HG03571 (cell line): ENCODE measurements at regions not wholly inside any gene's neighbourhood (a gene's known extent, or its start where the extent isn't known, plus 50 kb on each side); places are given as distances from the start of the nearest gene placed in this dataset.

Source experiments
- ATAC-seq: cut with Tn5 transposase; IDR thresholded peaks from one replicate; pipeline ENCODE4 v1.9.1; 2021; ENCODE audit not compliant: unreplicated experiment

GRCh38 chr5:56692359-56693219 lies 122.8 kb upstream of the MAP3K1 start:
- no peak for ATAC-seq

DNA sequence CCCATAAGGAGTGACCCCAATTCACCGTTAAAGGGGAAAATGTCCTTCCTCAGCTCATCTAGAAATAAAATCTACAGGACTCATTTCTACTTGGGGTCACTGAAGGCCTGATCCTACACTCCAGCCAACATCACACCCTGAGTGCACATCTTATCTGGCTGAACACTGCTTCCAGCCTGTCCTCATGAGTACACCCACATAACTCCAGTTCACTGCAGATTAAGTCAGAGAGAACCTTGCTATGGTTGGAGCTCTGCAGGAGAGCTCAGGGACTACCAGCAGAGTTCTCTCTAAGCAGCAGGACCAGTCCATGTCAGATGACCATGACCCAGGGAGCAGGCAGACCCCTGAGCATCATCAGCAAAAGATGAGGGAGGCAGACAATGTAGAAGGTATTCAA lies 126.9 kb upstream of the MAP3K1 start:
- no peak for ATAC-seq

GRCh38 chr5:56686337-56687195 lies 128.8 kb upstream of the MAP3K1 start:
- ATAC-seq: peak; percentile 73

DNA sequence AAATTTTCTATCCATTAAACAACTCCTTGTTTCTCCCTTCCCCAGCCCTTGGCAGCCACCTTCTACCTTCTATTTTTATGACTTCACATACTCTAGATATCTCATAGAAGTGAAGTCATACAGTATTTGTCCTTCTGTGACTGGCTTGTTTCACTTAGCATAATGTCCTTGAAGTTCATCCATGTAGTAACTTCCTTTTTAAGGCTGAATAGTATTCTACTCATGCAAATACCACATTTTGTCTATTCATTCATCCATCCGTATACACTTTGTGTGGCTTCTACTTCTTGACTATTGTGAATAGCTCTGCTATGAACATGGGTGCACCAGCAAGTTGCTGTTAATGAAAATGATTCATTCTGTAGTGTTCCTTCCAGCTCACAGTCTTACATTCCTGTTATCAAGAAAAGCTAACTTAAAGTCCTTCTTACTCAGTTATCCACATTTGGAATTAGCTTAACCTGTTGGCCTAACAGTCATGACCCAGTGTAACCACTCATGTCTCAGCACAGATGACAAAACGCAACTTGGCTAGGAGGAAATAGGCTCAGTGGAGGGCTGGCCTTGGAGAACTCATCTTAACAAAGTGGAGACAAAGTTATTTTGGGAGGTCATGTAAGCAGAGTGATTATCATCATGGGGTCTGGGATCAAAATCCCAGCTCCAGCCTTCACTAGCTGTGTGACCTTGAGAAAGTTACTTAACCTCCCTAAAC lies 129.7 kb upstream of the MAP3K1 start:
- no peak for ATAC-seq

GRCh38 chr5:56684159-56684558 lies 131.2 kb upstream of the MAP3K1 start:
- no peak for ATAC-seq

DNA sequence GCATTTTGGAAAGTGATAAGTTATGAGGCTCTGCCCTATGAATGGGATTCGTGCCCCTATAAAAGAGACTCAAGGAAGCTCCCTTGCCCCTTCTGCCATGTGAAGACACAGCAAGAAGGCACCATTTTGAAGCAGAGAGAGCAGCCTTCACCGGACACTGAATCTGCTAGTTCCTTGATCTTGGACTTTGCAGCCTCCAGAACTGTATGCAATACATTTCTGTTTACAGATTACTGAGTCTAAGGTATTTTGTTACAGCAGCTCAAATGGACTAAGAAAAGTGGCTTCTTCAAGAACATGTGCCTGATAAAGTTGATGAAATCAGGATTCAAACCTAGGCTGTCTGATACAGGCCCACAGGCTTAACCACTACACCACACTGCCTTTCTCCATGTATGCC lies 131.6 kb upstream of the MAP3K1 start:
- no peak for ATAC-seq

DNA sequence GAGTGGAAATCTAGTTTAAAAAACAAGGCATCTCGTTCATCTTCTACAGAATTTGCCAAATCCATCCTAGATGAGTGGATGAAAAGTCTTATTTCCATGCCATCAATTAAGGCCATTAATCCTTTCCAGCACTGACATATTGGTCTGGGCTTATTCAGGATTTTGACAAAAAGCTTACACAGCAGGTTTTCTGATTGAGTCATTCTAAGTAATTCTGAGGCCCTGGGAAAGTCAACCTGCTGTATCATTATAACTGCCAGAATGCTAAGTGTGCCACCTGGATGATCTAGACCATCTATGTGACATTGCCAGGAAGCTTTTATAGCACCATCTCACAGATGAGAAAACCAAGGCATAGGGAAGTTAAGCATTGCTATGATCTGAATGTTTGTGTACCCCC lies 132.1 kb upstream of the MAP3K1 start:
- ATAC-seq: no peak

GRCh38 chr5:56681346-56681745 lies 134.0 kb upstream of the MAP3K1 start:
- no peak for ATAC-seq

- no peak for ATAC-seq
Observed at GRCh38 chr5:56680731-56681130, 134.6 kb upstream of the MAP3K1 start.

- ATAC-seq: no peak
Observed at GRCh38 chr5:56677690-56678305, 137.6 kb upstream of the MAP3K1 start.

GRCh38 chr5:56676091-56676768 lies 139.1 kb upstream of the MAP3K1 start:
- ATAC-seq: no peak

- ATAC-seq: no peak
Observed at GRCh38 chr5:56674441-56674840, 140.9 kb upstream of the MAP3K1 start.

DNA sequence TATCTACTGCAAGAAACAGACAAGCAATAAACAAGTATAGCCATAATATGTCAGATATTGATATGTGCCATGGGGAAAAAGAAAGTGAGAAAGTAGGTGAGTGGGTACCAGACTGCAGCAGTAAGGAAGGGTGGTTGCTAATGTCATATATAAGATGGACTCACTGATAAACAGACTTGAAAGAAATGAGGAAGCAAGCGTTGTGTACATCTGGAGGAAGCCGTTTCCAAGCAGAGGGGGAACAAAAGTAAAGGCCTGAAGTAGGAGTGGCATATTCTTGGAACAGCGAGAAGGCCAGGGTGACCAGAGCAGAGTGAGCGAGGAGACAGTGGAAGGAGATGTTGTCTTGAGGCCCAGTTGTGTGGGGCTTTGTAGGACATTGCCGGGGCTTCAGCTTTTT lies 142.2 kb upstream of the MAP3K1 start:
- ATAC-seq: no peak

DNA sequence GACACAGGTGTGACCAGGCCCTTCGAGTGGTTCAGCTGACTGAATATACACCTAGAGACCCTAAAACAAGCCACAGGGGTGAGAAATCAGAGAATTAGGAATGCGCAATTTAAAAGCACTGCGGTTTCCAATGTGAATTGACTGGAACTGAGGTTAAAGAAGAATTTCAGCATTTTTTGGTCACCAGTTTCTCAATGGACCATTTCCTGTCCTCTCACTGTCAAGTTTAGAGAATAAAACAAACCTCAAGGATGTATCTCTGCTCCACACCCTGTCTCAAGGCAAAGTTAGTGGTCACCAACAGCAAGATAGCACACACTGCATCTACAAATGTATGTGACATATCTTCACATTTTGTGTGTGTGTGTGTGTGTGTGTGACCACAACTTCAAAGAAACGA lies 143.8 kb upstream of the MAP3K1 start:
- no peak for ATAC-seq

- ATAC-seq: no peak
Observed at GRCh38 chr5:56670916-56671315, 144.4 kb upstream of the MAP3K1 start.

DNA sequence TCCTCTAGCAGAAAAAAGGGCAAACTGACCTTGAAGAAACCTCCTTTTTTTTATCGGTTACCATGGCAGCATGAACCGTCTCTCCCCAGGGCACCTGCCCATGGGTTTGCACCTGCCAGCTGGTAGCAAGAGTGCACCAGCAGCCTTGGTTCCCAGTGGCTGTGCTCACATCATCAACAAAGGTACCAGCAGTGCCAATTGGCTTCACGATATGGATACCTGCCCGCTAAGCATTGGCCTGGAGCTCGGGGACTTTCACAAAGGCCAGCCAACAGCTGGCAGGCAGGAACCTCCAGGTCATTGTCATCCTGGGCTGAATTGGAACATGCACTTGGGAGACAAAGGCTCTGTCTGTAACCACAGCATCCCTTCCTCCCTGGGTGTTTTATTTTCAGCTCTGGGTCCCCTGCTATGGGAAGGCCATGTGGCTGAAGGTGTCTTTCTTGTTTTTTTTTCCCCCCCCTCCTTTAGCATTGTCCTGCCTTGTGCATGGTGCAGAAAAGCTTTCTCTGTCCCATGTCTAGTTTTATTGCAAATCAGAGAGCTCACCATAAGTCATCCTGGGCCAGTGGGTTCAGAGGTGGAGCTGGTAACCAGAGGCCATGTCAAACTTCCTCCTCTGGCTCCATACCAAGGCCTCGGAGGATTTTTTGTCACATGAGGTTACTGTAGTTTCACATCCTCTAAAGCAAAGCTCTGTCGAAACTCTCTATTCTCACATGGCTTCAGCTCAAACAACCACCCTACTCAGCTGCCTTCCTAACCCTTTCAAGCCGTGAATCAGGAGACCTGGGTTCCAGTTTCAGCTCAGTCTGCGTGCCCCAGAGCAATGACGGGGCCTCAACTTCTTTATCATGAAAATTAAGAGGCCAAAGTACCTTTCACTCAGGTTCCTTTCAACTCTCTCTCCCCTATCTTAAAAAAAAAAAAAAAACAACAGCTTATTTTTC lies 145.5 kb upstream of the MAP3K1 start:
- ATAC-seq: peak; percentile 97

GRCh38 chr5:56668996-56669395 lies 146.4 kb upstream of the MAP3K1 start:
- ATAC-seq: no peak

DNA sequence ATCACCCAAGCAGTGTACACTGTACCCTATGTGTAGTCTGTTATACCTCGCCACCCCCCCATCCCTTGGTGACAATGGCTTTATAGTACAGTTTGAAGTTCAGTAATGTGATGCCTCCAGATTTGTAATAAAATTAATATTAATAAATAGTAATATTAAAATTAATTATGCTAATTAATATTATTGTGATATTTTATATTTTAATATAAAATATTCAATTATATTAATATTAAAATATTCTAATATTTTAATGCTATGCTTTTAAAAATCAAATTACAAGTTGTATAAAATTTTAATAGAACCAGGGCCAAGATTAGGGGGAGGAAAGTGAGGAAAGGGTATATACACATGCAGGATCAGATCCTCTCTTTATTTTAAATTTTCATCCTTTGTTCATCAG lies 147.7 kb upstream of the MAP3K1 start:
- no peak for ATAC-seq

- ATAC-seq: no peak
Observed at GRCh38 chr5:56666901-56667300, 148.4 kb upstream of the MAP3K1 start.
